HUDEP-2 (cell line): ENCODE measurements at regions not wholly inside any gene's neighbourhood (a gene's known extent, or its start where the extent isn't known, plus 50 kb on each side); places are given as distances from the start of the nearest gene placed in this dataset.

Source experiments
- DNase-seq, 76 experiments: peaks; one replicate each; lab custom pipeline; 2025; ENCODE audit not compliant: unreplicated experiment in 76 of 76; lab: John Stamatoyannopoulos, UW

DNA sequence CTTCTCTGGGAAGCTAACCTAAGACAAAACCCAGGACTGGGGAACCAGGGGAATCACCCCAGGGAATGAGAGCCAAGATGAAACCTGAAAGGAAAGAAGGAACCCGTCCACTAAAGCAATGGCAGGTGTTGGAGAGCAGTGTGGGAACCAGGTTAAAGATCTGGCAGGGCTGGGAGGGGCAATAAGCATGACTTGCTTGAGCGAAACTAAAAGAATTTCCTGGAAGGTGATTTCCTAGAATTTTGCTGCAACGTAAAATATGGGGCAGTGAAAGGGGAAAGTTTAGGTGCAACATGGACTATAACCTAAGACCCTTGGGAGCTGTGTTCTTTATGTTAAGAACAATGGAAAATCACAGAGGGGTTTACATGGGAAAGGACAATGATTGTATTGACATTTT lies 126.2 kb upstream of the SSTR4 start:
- DNase-seq: no peak

DNA sequence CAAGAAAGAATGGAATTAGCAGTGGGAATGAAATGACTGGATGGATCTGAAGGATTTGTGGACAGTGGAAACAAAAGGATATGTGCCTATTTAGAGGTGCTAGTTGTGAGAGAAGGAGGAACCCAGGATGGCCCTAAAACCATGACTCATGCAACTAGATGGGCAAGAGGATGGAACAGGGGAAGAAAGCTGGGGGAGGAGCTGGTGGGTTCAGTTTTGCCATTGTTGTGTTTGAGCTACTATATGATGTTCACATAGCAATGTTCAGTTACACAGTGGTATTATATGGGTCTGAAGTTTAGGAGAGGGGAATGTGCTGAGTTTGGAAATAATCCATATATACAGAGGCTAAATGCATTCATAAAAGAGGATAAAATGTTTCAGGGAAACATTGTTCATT lies 125.7 kb upstream of the SSTR4 start:
- no peak for DNase-seq

DNA sequence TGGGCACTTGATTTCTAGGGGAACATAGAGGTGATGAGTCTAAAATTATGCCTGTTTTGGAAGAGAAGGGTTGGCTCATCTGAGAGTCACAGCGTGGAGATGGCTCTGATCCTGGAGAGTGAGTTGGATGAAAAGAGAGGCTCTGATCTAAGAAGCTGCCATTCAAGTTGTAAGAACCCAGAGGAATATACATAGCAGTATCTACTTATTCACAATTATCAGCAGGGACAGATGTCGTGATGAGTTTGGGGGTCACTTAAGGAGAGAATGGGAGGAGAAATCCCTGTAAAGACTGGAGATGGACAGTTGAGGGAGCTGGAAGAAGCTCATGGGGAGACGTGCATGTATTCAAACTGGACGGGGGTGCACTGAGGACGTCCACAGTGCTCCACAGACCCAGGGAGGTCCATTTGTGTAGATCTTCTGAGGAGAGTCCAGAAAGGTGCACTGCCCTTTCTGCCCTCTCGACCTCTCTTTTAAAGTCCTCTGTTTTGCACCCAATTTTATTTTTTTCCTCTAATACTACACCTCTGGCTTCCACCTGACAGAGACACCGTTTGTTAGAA lies 124.7 kb upstream of the SSTR4 start:
- no peak for DNase-seq

DNA sequence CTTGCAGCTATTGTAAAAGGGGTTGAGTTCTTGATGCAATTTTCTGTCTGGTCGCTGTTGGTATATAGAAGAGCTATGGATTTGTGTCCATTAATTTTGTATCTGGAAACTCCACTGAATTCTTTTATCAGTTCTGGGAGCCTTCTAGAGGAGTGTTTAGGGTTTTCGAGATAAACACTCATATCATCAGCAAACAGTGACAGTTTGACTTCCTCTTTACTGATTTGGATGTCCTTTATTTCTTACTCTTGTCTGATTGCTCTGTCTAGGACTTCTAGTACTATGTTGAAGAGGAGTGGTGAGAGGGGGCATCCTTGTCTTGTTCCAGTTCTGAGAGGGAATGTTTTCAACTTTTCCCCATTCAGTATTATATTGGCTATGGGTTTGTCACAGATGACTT lies 120.8 kb upstream of the SSTR4 start:
- DNase-seq: peak in 5 of 76 experiments; percentile 9 to 14 (median 13)

DNA sequence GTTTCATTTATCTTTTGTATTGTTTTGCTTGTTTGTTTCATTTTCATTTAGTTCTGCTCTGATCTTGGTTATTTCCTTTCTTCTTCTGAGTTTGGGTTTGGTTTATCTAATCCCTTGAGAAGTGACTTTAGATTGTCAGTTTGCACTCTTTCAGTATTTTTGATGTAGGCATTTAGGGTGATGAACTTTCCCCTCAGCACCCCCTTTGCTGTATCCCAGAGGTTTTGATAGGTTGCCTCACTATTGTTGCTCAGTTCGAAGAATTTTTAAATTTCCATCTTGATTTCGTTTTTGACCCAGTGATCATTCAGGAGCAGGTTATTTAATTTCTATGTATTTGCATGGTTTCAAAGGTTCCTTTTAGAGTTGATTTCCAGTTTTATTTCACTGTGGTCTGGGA lies 119.6 kb upstream of the SSTR4 start:
- DNase-seq: no peak

DNA sequence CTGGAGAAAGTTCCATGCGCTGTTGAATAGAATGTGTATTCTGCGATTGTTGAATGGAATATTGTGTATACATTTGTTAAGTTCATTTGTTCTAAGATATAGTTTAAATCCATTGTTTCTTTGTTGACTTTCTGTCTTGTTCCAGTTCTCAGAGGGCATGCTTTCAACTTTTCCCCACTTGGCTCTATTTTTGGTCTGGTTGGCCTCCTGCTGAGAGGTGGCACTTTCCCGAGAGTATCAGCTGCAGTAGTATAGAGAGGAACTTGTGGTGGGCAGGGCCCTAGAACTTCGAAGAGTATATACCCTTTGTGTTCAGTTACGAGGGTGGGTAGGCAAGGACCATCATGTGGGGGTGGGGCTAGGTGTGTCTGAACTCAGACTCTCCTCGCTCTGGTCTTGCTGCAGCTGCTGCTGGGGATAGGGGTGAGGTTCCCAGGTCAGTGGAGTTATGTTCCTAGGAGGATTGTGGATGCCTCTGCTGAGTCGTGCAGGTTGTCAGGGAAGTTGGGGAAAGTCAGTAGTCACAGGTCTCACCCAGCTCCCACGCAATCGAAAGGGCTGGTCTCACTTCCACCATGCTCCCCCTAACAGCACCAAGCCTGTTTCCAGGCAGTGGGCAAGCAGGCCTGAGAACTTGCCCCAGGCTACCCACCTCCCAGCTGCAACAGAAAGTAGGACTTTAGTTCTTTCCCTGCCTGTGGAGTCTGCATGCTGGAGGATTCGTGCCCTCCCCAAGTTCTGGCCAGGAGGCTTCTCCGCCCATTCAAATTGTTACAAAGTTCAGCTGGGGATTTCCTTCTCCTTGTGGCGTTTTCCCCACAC lies 118.9 kb upstream of the SSTR4 start:
- no peak for DNase-seq

DNA sequence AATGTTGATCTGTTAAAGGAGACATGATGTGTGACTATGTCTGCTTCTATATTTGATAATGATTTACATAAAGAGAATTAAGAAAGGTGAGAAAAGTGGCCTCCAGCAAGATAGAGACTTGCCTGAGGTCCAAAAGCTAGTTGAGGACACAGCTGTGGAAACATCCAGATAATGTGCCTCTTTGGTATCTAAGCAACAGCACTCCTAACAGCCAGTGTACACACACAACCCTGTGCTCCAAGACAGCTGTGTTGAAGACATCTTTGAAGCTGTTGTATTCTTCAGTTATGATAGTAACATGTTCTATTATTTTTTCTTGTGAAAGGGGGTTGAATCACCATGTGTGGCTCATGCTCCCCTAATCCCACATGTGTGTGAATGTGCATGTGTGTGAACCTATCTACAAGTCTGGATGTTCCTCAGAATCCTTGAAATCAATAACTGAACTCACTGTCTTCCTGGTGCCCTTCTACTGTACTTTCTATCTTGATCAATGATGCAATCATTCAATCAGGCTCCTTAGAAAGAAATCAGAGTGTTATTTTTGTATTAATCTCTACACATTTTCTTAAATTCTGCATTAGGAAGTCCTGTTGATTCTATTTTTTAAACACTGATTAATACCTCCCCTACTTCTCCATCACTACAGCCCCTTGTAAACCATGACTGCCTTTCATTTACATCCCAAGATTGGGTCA lies 116.7 kb upstream of the SSTR4 start:
- DNase-seq: no peak

DNA sequence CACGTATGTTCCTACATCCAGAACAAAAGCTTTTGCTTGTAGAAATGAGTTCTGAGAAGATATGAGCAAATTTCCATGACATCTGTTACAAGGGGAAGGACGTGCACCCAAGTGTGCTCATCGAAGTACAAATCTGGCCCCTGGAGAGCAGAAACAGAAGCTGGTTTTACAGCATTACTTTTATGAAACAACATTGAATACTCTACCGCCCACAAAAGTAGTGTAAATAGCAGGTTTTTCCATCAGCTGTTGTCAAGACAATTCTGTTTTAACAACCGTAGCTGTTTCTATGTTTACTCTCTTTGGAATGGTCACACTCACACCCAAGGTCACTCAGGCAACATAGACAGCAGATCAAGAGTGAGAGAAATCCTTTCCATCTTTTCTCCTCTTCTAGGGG lies 114.2 kb upstream of the SSTR4 start:
- DNase-seq: no peak

DNA sequence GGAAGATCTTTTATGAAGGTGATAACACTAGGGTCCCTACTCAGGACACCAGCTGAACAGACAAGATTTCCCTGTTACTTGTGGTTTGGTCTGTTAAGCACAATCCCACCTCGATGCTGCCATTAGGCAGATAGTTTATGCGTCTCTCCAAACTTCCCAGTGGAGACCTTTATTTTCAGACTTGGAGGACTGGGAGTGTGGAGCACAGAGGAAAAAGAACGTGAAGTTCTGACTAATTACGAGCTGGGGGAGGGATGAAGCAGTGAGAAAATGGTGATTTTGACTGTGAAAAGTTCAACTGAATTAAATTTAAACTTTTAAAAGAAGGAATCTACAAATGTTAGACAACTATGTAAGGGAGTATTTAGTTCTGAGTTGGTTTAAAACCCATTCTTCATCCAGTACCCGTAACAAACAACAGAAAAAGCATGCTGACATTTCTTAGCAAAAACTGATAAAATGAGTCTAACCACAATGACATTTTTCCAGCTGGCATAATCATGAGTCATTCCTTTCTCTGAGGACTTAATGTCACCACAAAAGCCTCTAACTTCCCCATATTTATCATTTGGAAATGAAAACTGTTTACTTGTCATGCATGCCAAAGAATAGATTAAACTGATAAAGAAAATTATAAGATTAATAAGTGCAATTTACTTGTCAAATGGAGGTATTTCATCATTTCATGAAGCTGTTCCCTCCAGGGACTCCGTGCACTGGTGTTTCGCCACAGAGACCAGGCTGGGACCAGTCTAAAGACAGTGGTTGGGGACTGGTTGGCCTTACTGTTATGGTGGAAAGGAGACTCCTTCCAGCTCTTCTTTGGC lies 113.3 kb upstream of the SSTR4 start:
- DNase-seq: peak in 27 of 76 experiments; percentile 3 to 57 (median 27)

DNA sequence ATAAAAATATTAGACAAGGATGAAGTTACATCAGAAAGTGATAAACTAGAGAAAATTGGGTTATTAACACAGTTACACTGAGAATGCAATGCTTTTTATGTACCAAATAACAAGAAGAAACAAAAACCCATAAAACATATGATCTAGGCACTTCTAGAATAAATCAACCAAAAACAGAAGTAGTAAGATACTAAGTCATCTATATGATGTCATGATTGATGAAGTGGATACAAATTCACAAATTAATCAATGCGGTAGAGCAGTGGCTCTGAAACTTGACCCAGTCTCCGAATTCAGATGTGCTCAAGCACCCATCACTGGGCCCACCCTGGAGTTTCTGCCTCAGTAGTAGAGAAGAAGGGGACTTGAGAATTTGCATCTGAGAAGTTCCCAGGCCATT lies 112.1 kb upstream of the SSTR4 start:
- no peak for DNase-seq

DNA sequence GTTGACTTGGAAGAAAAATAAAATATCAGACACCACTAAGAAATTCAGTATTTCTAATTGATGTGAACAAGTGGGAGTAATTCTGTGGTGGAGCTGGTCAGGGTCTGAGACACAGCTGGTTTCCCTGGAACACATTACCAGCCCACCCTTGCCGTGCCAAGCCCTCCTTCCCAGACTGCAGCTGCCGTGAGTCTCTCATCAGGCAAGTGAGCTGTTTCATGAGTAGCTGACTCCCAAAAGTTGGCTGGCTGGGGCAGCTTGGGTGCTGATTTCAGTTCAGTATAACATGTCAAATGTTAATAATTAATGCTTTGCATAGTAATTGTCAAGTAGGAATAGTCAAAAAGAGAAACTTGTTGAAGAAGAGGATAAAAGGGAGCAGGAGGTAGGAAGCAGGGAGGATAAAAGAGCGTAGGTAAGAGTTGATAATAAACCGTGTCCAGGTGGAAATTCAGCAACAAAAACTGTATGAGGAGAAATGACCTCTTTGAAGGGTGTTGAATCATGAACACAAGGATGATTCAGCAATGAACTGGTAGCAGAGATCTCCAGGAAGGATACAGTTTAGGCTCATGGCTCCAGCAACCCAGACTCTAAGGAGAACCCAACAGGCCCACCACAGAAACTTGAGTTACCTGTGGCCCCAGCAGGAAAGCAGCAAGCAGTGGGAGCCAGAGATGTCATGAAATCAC lies 110.9 kb upstream of the SSTR4 start:
- DNase-seq: no peak

DNA sequence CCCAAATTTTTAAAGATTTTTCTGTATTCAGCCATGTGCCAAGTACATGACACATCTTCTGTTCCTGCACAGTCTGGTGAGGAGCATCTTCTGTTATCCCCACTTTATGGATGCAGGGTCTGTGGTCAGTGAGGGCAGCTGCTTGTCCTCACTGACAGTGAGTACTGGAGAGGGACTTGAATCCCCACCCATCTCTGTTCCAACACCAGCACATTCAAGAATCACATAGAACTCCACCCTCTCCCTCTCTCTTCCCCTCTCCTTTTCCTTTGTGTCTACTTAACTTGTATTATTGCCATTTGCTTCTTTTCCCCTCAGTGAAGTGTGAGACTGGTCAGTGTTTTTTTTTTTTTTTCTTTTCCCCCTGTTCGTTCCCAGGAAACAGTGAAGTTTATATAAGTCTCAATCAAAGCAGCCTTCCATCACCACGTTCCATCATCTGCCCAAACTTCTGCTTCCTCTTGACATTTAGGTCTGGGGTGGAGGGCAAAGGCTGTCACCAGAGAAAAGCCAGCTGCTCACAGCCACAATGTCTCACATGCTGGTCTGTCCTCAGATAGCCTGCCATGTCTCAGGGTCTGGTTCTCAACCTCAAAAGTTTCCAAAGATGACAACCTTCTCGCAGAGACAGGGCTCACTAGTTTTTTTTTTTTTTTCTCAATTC lies 110.0 kb upstream of the SSTR4 start:
- no peak for DNase-seq

DNA sequence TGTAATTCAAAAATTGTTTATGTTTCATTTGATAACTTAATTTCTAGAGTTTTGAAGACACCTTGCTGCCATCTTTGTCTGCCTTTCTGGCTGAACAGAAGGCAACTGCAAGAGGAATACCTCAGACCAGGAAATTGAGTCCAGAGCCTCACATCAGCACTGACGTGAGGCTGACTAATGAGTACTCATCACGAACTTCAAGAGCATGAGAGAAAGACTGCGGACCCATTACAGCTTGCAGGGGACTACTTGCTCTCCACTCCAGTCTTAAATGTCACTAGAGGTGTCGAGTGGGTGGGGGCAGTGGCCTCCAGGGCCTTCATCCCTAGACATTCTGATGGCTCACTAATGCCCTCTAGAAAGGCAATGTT lies 109.5 kb upstream of the SSTR4 start:
- DNase-seq: no peak

DNA sequence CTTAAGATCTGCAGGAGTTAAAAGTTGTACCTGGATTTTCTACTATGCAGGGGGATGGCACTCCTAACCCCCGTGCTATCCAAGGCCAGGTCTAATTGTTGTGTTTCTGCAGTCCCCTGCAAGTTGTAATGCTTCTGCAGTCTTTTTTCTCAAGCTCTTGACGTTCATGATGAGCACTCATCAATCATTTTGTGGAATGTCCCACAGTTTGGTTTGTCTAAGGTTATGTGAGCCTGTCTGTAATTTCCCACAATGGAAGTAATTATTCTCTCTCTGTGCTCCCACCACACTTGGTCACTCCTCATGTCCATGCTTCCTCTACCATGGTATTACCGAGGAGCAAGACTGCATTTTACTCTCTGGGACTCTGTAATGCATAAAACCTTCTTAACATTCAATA lies 107.6 kb upstream of the SSTR4 start:
- DNase-seq: no peak

DNA sequence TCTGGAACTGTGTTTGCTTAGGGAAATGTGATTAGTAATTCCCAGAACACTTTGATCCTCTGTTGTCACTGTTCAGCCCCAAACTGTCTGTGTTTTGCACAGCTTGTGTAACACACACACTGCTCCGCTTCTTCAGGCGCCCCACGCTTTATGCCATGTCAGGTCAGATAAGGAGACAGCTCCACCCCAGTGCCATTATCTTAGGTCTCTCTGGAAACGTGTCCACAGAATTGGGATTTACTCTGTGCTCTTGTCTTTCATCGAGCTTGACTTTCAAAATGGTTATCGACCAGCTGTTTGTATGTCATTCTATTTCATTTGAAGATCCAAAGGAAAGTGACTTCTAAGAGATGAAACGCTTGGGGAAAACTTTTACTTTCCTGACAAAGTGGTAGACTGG lies 106.4 kb upstream of the SSTR4 start:
- peak in 25 of 76 experiments; percentile 2 to 52 (median 27) for DNase-seq

DNA sequence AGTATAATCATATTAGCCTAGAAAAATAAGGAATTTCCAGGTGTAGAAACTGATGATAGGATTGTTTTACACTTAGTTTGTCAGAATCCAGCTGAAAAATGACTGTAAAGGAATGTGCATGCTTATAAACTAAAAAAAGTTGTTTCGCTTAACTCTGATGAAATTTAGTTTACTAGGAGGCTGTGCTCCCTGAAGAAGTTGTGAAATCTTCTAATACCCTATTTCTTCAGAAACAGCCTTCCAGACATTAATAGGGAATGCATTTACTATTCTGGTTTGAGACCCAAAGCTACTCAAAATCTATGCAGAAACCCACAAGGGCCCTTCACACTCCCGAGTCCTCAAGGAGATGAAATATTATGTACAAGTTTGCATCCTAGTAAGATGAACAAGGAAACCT lies 105.5 kb upstream of the SSTR4 start:
- DNase-seq: no peak

DNA sequence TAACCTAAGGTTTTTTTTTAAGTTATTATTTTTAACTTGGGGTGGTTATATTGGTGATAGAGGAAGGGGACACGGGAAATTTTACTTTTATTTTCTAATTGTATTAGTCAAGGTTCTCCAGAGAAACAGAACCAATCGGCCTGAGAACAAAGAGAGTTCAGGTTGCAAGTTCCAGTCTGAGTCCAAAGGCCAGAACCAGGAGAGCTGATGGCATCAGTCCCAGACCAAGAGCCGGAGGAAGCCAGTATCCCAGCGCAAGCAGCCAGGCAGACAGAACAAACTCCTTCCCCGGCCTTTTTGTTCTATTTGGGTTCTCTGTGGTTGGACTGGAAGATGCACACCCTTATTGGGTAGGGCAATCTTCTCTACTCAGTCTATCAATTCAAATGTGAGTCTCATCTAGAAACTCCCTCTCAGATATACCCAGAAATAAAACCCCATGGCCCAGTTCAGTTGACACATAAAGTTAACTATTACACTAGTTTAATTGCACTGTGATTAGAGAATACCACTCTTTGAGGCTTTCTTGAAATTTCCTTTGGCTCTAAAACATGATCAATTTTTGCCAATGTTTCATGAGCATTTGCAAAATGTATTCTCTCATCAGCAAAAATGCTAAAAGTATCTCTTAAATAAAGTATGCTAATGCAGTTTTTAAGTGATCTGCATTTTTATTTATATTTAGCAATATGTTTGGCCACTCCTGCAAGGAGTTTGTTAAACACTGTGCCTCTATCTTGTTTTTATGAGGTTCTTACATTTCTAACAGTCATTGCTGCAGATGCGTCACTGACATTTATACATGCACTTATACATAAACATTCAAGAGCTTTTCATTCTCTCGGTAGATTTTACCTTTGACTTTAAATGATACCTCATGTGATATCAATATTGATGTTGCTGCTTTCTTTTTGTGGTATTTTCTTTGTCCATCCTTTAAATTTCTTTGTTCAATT lies 103.2 kb upstream of the SSTR4 start:
- DNase-seq: no peak

DNA sequence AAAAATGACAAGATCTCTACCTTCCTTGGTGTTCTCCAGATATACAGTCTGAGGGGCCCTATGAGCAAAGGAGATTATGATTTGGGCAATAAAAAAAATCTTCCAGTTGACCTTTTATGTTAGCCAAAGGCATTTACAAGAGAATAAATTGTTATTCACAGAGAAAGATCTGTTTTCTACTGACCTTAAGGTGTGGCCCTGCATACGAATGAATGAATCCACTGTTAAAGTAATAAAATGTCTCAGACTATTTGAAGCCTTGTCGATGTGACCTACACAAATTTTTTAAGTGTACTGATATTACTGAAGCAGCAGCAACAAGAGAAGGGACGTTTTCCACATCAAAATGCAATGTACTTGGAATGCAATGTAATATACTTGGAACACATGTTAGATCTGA lies 95.9 kb upstream of the SSTR4 start:
- no peak for DNase-seq

DNA sequence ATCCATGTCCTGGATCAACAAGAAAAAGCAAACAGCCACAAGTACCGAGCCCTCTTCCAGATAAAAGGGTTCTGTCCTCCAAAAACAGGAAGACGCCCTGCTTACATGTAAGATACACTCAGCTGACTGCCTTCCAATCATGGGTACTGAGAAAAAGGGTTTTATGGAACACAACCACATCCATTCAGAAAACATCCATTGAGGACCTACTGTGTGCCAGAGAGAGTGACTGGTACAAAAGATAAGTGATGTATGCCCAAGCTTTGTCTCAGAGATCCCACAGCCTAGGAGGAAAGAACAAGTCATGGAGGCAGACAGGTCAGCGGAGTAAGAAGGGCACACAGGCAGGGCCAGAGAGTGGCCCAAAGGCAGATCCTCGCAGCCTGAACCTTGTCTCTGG lies 94.8 kb upstream of the SSTR4 start:
- DNase-seq: no peak
